Gastroesophageal sphincter (tissue), 4 donors: ENCODE measurements at regions not wholly inside any gene's neighbourhood (a gene's known extent, or its start where the extent isn't known, plus 50 kb on each side); places are given as distances from the start of the nearest gene placed in this dataset.

ENCODE experiments used
- ATAC-seq: fragments of 150-250 bp; one replicate; pipeline ENCODE4 v1.9.1; 2016; ENCODE audit warnings: mild to moderate bottlenecking, moderate library complexity
- H3K27ac ChIP-seq, 4 donors: fragments of 200-600 bp; sonication (generic) in 3 of 4; 1 replicate in 3 of 4; 2 replicates in 1 of 4; pipeline ENCODE4 v1.5.1; 2016 to 2019
- H3K27me3 ChIP-seq: fragments of 200-600 bp; sonication (generic); one replicate; pipeline ENCODE4 v1.5.1; 2019
- H3K36me3 ChIP-seq, 2 donors: fragments of 200-600 bp; sonication (generic); one replicate each; pipeline ENCODE4 v1.5.1; 2019; ENCODE audit warnings: control low read depth in 1 of 2
- H3K4me1 ChIP-seq, 3 donors: fragments of 200-600 bp; sonication (generic); 1 replicate in 2 of 3; 2 replicates in 1 of 3; pipeline ENCODE4 v1.5.1; 2016 to 2019; ENCODE audit warnings: control low read depth in 2 of 3
- H3K4me3 ChIP-seq, 2 donors: fragments of 200-600 bp; sonication (generic); one replicate each; pipeline ENCODE4 v1.5.1; 2019; ENCODE audit warnings: mild to moderate bottlenecking in 1 of 2, moderate library complexity in 1 of 2
- H3K9me3 ChIP-seq, 3 donors: fragments of 200-600 bp; sonication (generic); one replicate each; pipeline ENCODE4 v1.5.1; 2017 to 2019; ENCODE audit warnings: control low read depth in 2 of 3
- EP300 ChIP-seq: sonication (generic); formaldehyde crosslinking; IDR thresholded peaks from one replicate; pipeline ENCODE4 v1.6.1; 2017; ENCODE audit warnings: antibody characterized with exemption, mild to moderate bottlenecking
- POLR2A ChIP-seq, 2 donors: fragments of 450-650 bp; IDR thresholded peaks; one replicate each; pipeline ENCODE4 v1.6.1; 2017; ENCODE audit warnings: antibody characterized with exemption in 2 of 2, mild to moderate bottlenecking in 2 of 2, moderate library complexity in 1 of 2
- POLR2AphosphoS5 ChIP-seq: sonication (generic); formaldehyde crosslinking; IDR thresholded peaks from one replicate; pipeline ENCODE4 v1.6.1; 2017; ENCODE audit warnings: antibody characterized with exemption
- WGBS, 2 donors: methylation state at CpG; one replicate each; pipeline ENCODE4 v1.1.5; 2018; ENCODE audit warnings: low coverage in 1 of 2; 5-methylcytosine and 5-hydroxymethylcytosine counted together
- TF ChIP-seq, protein P1 (sequence below), 4 experiments: fragments of 200-600 bp in 2 of 4; fragments of 450-650 bp in 2 of 4; sonication (generic) in 1 of 4; IDR thresholded peaks; one replicate each; pipeline ENCODE4 v1.5.1; 2017 to 2019; ENCODE audit warnings: antibody characterized with exemption in 4 of 4, mild to moderate bottlenecking in 2 of 4, moderate library complexity in 2 of 4

DNA sequence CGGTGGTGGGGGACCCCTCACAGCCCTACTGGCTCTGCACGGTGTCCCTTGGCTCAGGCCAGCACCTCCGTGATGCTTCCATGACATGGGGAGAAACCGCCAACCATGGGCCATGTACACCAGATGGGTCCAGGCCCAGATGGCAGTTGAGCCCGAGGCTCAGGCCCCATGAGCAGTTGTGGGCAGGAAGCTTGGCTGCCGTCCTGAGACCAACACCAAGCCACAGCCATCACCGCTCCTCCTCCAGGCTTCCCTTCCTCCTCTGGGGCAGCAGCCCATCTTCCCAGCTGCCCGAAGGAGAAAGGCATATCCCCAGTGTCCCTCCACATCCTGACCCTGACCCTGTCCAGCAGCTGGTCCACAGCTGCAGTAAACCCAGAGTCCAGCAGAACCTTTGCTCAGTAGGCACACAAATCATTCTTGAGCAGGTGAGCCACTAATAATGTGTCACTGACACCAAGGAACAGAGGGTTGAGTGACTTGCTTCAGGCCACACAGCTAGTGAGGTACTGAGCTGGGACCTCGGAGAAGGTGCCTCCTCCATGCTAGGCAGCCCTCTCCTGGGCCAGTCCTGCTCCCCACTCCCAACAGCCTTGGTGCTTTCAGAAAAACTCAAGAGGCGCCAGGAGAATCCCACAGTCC is 204.9 kb downstream of the CTTN start:
- H3K4me1 ChIP-seq, result no peaks in the 10 kb centered on the region
- H3K36me3 ChIP-seq, result no peaks in the 10 kb centered on the region
- 76 to 100% methylated on average over 2 to 4 of the region's 10 CpGs for WGBS, 2 donors
- H3K9me3 ChIP-seq, result no peaks in the 10 kb centered on the region
- no peak overlapping the region for H3K4me3 ChIP-seq
- no peak overlapping the region for H3K27ac ChIP-seq
- TF ChIP-seq POLR2AphosphoS5, result no peak
- TF ChIP-seq EP300, result no peak
- no peak for ATAC-seq
- peaks cover 4% of the 10 kb centered on the region for H3K27me3 ChIP-seq

DNA sequence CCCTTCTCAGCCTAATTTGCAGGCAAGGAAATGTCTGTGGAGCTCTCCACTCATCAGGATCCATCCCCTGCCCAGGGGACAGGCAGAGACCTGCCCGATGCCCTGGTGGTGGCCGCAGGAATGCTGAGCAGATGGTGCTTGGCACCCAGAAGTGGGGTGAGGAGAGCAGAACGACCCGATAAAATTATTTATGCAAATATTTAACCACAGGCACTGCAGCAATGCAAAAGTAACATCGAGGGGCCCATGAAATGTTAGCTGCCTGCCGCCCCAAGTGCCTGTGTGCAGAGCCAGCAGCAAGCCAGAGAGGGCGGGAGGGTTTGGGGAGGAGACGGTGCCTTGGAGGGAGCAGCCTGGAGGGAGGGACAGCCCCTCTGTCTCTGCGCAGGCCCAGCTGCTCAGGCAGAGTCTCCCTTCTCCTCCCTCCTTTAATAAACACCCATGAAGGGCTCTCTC is 205.5 kb downstream of the CTTN start:
- Histone ChIP-seq H3K27ac (no peak overlapping the region), H3K36me3 (no peaks in the 10 kb centered on the region), H3K4me1 (no peaks in the 10 kb centered on the region), H3K4me3 (no peak overlapping the region), H3K9me3 (no peaks in the 10 kb centered on the region), H3K27me3 (peaks cover 4% of the 10 kb centered on the region)
- 53 to 82% methylated on average over 4 to 5 of the region's 9 CpGs for WGBS, 2 donors
- ATAC-seq, result no peak
- TF ChIP-seq EP300 (no peak), POLR2A (IDR thresholded peaks at IDR 0.05) (no peak), POLR2AphosphoS5 (no peak)
- TF ChIP-seq, protein P1, sequence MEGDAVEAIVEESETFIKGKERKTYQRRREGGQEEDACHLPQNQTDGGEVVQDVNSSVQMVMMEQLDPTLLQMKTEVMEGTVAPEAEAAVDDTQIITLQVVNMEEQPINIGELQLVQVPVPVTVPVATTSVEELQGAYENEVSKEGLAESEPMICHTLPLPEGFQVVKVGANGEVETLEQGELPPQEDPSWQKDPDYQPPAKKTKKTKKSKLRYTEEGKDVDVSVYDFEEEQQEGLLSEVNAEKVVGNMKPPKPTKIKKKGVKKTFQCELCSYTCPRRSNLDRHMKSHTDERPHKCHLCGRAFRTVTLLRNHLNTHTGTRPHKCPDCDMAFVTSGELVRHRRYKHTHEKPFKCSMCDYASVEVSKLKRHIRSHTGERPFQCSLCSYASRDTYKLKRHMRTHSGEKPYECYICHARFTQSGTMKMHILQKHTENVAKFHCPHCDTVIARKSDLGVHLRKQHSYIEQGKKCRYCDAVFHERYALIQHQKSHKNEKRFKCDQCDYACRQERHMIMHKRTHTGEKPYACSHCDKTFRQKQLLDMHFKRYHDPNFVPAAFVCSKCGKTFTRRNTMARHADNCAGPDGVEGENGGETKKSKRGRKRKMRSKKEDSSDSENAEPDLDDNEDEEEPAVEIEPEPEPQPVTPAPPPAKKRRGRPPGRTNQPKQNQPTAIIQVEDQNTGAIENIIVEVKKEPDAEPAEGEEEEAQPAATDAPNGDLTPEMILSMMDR (IDR thresholded peaks at IDR 0.05), result no peak

- Histone ChIP-seq H3K27me3 (peaks cover 4% of the 10 kb centered on the region), H3K4me3 (no peak overlapping the region), H3K4me1 (no peaks in the 10 kb centered on the region), H3K27ac (no peak overlapping the region), H3K36me3 (no peaks in the 10 kb centered on the region), H3K9me3 (no peaks in the 10 kb centered on the region)
- ATAC-seq, result no peak
- no CpG with 5 or more reads among the region's 11 CpGs for WGBS, 2 donors
- TF ChIP-seq POLR2A (IDR thresholded peaks at IDR 0.05) (no peak), EP300 (no peak), POLR2AphosphoS5 (no peak)
- TF ChIP-seq, protein P1 (IDR thresholded peaks at IDR 0.05), result no peak
Observed at GRCh38 chr11:70604221-70604620, 205.9 kb downstream of the CTTN start.

DNA sequence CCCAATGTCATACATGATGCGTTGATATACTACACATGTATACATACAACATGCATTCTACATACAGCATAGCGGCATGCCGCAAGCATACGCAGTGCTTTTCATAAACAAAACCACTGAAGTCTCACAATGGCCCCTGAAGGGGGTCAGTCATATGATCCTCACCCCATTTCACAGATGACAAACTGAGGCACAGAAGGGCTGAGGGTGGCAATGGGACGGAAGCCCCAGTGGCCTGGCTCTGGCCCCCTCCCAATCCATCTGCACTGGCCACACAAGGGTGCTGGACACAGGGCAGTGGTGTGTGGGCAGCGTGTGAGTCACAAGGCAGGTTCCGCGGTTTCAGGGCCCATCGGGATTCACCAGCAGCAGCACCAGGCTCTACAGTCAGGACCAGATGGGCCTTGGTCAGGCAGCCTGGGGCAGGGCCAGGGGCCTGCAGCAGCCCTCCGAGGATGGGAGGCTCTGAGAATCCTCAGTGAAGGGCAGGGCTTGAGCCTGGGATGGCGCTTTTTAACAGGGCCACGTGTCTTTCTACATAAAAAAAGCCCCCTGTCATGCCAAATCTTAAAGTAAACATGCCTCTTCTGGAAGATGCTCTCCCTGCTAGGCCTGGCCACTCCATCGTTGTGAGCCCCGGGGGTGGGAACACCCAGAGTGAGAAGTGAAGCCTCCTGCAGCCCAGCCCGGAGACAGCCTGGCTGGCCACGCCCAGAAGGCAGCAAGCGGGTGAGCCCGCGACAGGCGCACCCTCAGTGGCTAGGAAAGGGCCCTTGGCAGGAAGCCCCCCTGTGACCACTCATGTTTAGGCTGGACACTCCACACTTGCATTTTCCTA is 206.5 kb downstream of the CTTN start:
- no peak for ATAC-seq
- no peak for TF ChIP-seq EP300
- no peak for TF ChIP-seq POLR2A (IDR thresholded peaks at IDR 0.05)
- no peak for TF ChIP-seq POLR2AphosphoS5
- TF ChIP-seq, protein P1 (IDR thresholded peaks at IDR 0.05), result no peak
- no peaks in the 10 kb centered on the region for H3K4me1 ChIP-seq
- H3K27me3 ChIP-seq, result peaks cover 4% of the 10 kb centered on the region
- no peaks in the 10 kb centered on the region for H3K36me3 ChIP-seq
- H3K9me3 ChIP-seq, result no peaks in the 10 kb centered on the region
- no peak overlapping the region for H3K4me3 ChIP-seq
- 74 to 100% methylated on average over 1 to 6 of the region's 20 CpGs for WGBS, 2 donors
- H3K27ac ChIP-seq, result no peak overlapping the region

DNA sequence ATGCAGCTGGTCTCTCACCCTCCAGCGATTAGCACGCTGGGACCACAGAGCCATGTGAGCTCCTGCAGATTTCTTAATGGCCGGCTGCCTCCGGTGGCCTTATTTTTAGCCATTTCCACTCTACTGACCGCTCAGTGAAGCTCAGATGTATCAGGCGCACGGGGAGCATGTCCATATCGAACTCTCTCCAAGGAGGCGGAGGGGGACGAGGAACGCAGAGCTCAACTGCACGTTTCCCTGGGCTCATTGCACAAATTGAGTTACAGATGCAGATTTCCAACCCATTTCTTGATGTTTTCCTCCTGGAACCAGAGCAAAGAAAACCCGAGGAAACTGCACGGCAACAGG is 207.1 kb downstream of the CTTN start:
- TF ChIP-seq POLR2AphosphoS5, result no peak
- TF ChIP-seq EP300, result no peak
- TF ChIP-seq, protein P1 (IDR thresholded peaks at IDR 0.05), result no peak
- no peak for TF ChIP-seq POLR2A (IDR thresholded peaks at IDR 0.05)
- peaks cover 0 to 5% (median 0%) of the 10 kb centered on the region in 3 donors for H3K4me1 ChIP-seq
- H3K9me3 ChIP-seq, result no peaks in the 10 kb centered on the region
- no CpG with 5 or more reads among the region's 14 CpGs for WGBS, 2 donors
- H3K36me3 ChIP-seq, result no peaks in the 10 kb centered on the region
- no peak overlapping the region for H3K27ac ChIP-seq
- no peak overlapping the region for H3K4me3 ChIP-seq
- no peak for ATAC-seq
- peaks cover 4% of the 10 kb centered on the region for H3K27me3 ChIP-seq
